ENCODE measurements at regions not wholly inside any gene's neighbourhood (a gene's known extent, or its start where the extent isn't known, plus 50 kb on each side); places are given as distances from the start of the nearest gene placed in this dataset.

GRCh38 chr9:90333226-90333625 is 309.4 kb downstream of the DIRAS2 start:
- TF ChIP-seq CTCF (IDR thresholded peaks at IDR 0.05), result no peak
- intact Hi-C loops (cut with DNase I, micrococcal nuclease), result no loop called here
- Histone ChIP-seq H3K4me1 (ENCODE audit: insufficient read depth, low read length) (no peaks in the 10 kb centered on the region), H3K27ac (ENCODE audit: low read depth in 1 of 2, low read length in 2 of 2) (no peak overlapping the region), H3K36me3 (ENCODE audit: insufficient read depth, low read length) (no peaks in the 10 kb centered on the region), H3K27me3 (ENCODE audit: control insufficient read depth in 1 of 2, insufficient read depth in 2 of 2, low read length in 2 of 2) (peaks cover 0 to 3% of the 10 kb centered on the region in 2 experiments), H3K4me3 (ENCODE audit: low read length) (no peak overlapping the region), H3K9me3 (ENCODE audit: control insufficient read depth in 1 of 2, insufficient read depth in 1 of 2, low read length in 2 of 2) (no peaks in the 10 kb centered on the region)
- H3K27ac Mint-ChIP-seq, result no peak overlapping the region
- ChIA-PET CTCF (no interaction called here), POLR2A (no interaction called here)
- H3K4me3 Mint-ChIP-seq, result no peak overlapping the region
- no peak for DNase-seq
- H3K9me3 Mint-ChIP-seq, result no peaks in the 10 kb centered on the region
- no peaks in the 10 kb centered on the region for H3K36me3 Mint-ChIP-seq (ENCODE audit: low read depth)
- peaks cover 50% of the 10 kb centered on the region for H3K27me3 Mint-ChIP-seq
- H3K4me1 Mint-ChIP-seq (ENCODE audit: low read depth), result no peaks in the 10 kb centered on the region
- ATAC-seq (ENCODE audit: poor library complexity), result no peak

- H3K4me3 ChIP-seq (ENCODE audit: low read length), result no peak overlapping the region
- intact Hi-C loops (cut with DNase I, micrococcal nuclease), result no loop called here
- no peak for TF ChIP-seq CTCF (IDR thresholded peaks at IDR 0.05)
- POLR2A ChIA-PET, result no interaction called here
- no peaks in the 10 kb centered on the region for H3K9me3 Mint-ChIP-seq
- H3K4me3 Mint-ChIP-seq, result no peak overlapping the region
- H3K36me3 ChIP-seq (ENCODE audit: insufficient read depth, low read length), result no peaks in the 10 kb centered on the region
- no peak overlapping the region for H3K27ac Mint-ChIP-seq
- H3K36me3 Mint-ChIP-seq (ENCODE audit: low read depth), result no peaks in the 10 kb centered on the region
- peaks cover 0 to 5% of the 10 kb centered on the region in 2 experiments for H3K27me3 ChIP-seq (ENCODE audit: control insufficient read depth in 1 of 2, insufficient read depth in 2 of 2, low read length in 2 of 2)
- H3K4me1 Mint-ChIP-seq (ENCODE audit: low read depth), result no peaks in the 10 kb centered on the region
- DNase-seq, result no peak
- ATAC-seq (ENCODE audit: poor library complexity), result no peak
- H3K27me3 Mint-ChIP-seq, result peaks cover 45% of the 10 kb centered on the region
- H3K27ac ChIP-seq (ENCODE audit: low read depth in 1 of 2, low read length in 2 of 2), result no peak overlapping the region
- CTCF ChIA-PET, result no interaction called here
- H3K4me1 ChIP-seq (ENCODE audit: insufficient read depth, low read length), result no peaks in the 10 kb centered on the region
- no peaks in the 10 kb centered on the region for H3K9me3 ChIP-seq (ENCODE audit: control insufficient read depth in 1 of 2, insufficient read depth in 1 of 2, low read length in 2 of 2)
Observed at GRCh38 chr9:90340421-90340820, 302.2 kb downstream of the DIRAS2 start.

GRCh38 chr9:90342607-90343006 is 300.0 kb downstream of the DIRAS2 start:
- ATAC-seq (ENCODE audit: poor library complexity) (no peak), DNase-seq (no peak)
- peaks cover 50% of the 10 kb centered on the region for H3K27me3 Mint-ChIP-seq
- no peaks in the 10 kb centered on the region for H3K9me3 Mint-ChIP-seq
- no peak for TF ChIP-seq CTCF (IDR thresholded peaks at IDR 0.05)
- POLR2A ChIA-PET, result no interaction called here
- no peak overlapping the region for H3K4me3 Mint-ChIP-seq
- no peaks in the 10 kb centered on the region for H3K4me1 Mint-ChIP-seq (ENCODE audit: low read depth)
- no peaks in the 10 kb centered on the region for H3K36me3 ChIP-seq (ENCODE audit: insufficient read depth, low read length)
- intact Hi-C loops (cut with DNase I, micrococcal nuclease), result no loop called here
- H3K27ac ChIP-seq (ENCODE audit: low read depth in 1 of 2, low read length in 2 of 2), result no peak overlapping the region
- H3K4me3 ChIP-seq (ENCODE audit: low read length), result no peak overlapping the region
- H3K27ac Mint-ChIP-seq, result no peak overlapping the region
- H3K9me3 ChIP-seq (ENCODE audit: control insufficient read depth in 1 of 2, insufficient read depth in 1 of 2, low read length in 2 of 2), result no peaks in the 10 kb centered on the region
- CTCF ChIA-PET, result no interaction called here
- H3K4me1 ChIP-seq (ENCODE audit: insufficient read depth, low read length), result no peaks in the 10 kb centered on the region
- no peaks in the 10 kb centered on the region for H3K36me3 Mint-ChIP-seq (ENCODE audit: low read depth)
- peaks cover 0 to 6% of the 10 kb centered on the region in 2 experiments for H3K27me3 ChIP-seq (ENCODE audit: control insufficient read depth in 1 of 2, insufficient read depth in 2 of 2, low read length in 2 of 2)

All from CD4-positive, alpha-beta T cell (primary cell).